ENCODE measurements at regions not wholly inside any gene's neighbourhood (a gene's known extent, or its start where the extent isn't known, plus 50 kb on each side); places are given as distances from the start of the nearest gene placed in this dataset.
"Not testable (repeated sequence)": the region's sequence is repeated elsewhere in the genome, so short reads cannot be mapped to it uniquely, and the experiment has no call there.

DNA sequence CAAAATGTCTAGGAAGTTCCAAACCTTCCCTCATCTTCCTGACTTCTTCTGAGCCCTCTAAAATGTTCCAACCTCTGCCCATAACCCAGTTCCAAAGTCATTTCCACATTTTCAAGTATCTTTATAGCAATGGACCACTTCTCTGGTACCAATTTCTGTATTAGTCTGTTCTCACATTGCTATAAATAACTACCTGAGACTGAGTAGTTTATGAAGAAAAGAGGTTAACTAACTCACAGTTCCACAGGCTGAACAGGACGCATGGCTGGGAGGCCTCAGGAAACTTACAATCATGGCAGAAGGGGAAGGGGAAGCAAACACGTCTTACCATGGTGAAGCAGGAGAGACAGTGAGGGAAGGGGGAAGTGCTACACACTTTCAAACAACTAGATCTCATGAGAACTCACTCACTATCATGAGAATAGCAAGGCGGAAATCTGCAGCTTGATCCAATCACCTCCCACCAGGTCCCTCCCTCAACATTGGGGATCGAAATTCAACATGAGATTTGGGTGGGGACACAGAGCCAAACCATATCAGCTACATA is 213.2 kb upstream of the MGAT5 start:
- H3K4me2 ChIP-seq (ENCODE audit: low read depth, low read length); H2BK15ac ChIP-seq (ENCODE audit: low read depth, low read length); ATAC-seq (ENCODE audit: low read depth); H3K27ac ChIP-seq (ENCODE audit: insufficient read depth, low read length); H4K8ac ChIP-seq (ENCODE audit: low read depth in 2 of 2, low read length in 2 of 2); H4K91ac ChIP-seq (ENCODE audit: insufficient read depth, low read depth, low read length); H2AFZ ChIP-seq (replicated peaks; ENCODE audit: low read length, poor library complexity); H4K5ac ChIP-seq (ENCODE audit: low read depth, low read length); DNase-seq; H2AK9ac ChIP-seq (replicated peaks; ENCODE audit: low read depth, low read length, poor library complexity); intact Hi-C loops (cut with micrococcal nuclease); H3K4ac ChIP-seq (ENCODE audit: low read depth, low read length); H2AK5ac ChIP-seq (ENCODE audit: low read depth, low read length); H3K79me1 ChIP-seq (ENCODE audit: low read depth in 1 of 2, low read length in 2 of 2); H2BK120ac ChIP-seq (ENCODE audit: low read depth, low read length); H3K23ac ChIP-seq (ENCODE audit: low read depth, low read length); POLR2A ChIA-PET (ENCODE audit: unreplicated experiment); H2BK5ac ChIP-seq (ENCODE audit: low read depth, low read length, poor library complexity, severe bottlenecking); dilution Hi-C loops (cut with HindIII; ENCODE audit: low sequenced_read_pairs, unreplicated experiment); H3K4me3 ChIP-seq (ENCODE audit: insufficient read depth, low read depth, low read length); H4K20me1 ChIP-seq (ENCODE audit: insufficient read depth, low read length); H3K27me3 ChIP-seq (ENCODE audit: control insufficient read depth, insufficient read depth, low read length); H3K9me3 ChIP-seq (ENCODE audit: control insufficient read depth, insufficient read depth, low read length); H3K14ac ChIP-seq (replicated peaks; ENCODE audit: low read depth, low read length); H3K18ac ChIP-seq (ENCODE audit: low read depth, low read length); BruUV-seq (replicated peaks); H3K36me3 ChIP-seq (ENCODE audit: control insufficient read depth, insufficient read depth, low read length); H3K9ac ChIP-seq (ENCODE audit: low read depth, low read length); H3K4me1 ChIP-seq (ENCODE audit: control insufficient read depth, insufficient read depth, low read length); H2BK20ac ChIP-seq (ENCODE audit: low read depth, low read length); in situ Hi-C loops (cut with MboI; ENCODE audit: low sequenced_read_pairs); H3K56ac ChIP-seq (ENCODE audit: extremely low read depth, insufficient read depth, low read length); CTCF ChIA-PET; H3K9me1 ChIP-seq (ENCODE audit: insufficient read depth, low read length): not testable (repeated sequence)
- whole genome bisulfite sequencing, 2 experiments (ENCODE audit: extremely low coverage in 2 of 2, insufficient read length in 1 of 2) = no CpG with 5 or more reads among the region's 4 CpGs
